ENCODE measurements at regions not wholly inside any gene's neighbourhood (a gene's known extent, or its start where the extent isn't known, plus 50 kb on each side); places are given as distances from the start of the nearest gene placed in this dataset.

- Histone ChIP-seq H3K9me3 (ENCODE audit: severe bottlenecking) (no peaks in the 10 kb centered on the region), H3K27ac (no peak overlapping the region), H3K4me3 (ENCODE audit: low read depth, low read length) (no peak overlapping the region), H3K27me3 (ENCODE audit: insufficient read depth, low read depth, severe bottlenecking) (no peaks in the 10 kb centered on the region), H3K36me3 (no peaks in the 10 kb centered on the region)
- no peak for DNase-seq
- TF ChIP-seq CTCF (IDR thresholded peaks at IDR 0.05; ENCODE audit: low read depth, low read length), result no peak
Observed at GRCh38 chr1:10901891-10902805, 105.7 kb upstream of the CASZ1 start.

GRCh38 chr1:10903421-10903820 lies 107.0 kb upstream of the CASZ1 start:
- H3K27ac ChIP-seq, result no peak overlapping the region
- no peak for TF ChIP-seq CTCF (IDR thresholded peaks at IDR 0.05; ENCODE audit: low read depth, low read length)
- H3K27me3 ChIP-seq (ENCODE audit: insufficient read depth, low read depth, severe bottlenecking), result no peaks in the 10 kb centered on the region
- no peaks in the 10 kb centered on the region for H3K9me3 ChIP-seq (ENCODE audit: severe bottlenecking)
- no peak overlapping the region for H3K4me3 ChIP-seq (ENCODE audit: low read depth, low read length)
- no peaks in the 10 kb centered on the region for H3K36me3 ChIP-seq
- no peak for DNase-seq

GRCh38 chr1:10903821-10904220 lies 107.4 kb upstream of the CASZ1 start:
- Histone ChIP-seq H3K27ac (no peak overlapping the region), H3K36me3 (no peaks in the 10 kb centered on the region), H3K27me3 (ENCODE audit: insufficient read depth, low read depth, severe bottlenecking) (no peaks in the 10 kb centered on the region), H3K4me3 (ENCODE audit: low read depth, low read length) (no peak overlapping the region), H3K9me3 (ENCODE audit: severe bottlenecking) (no peaks in the 10 kb centered on the region)
- DNase-seq, result no peak
- TF ChIP-seq CTCF (IDR thresholded peaks at IDR 0.05; ENCODE audit: low read depth, low read length), result no peak

GRCh38 chr1:10904396-10905358 lies 107.8 kb upstream of the TARDBP start:
- H3K36me3 ChIP-seq, result no peaks in the 10 kb centered on the region
- no peaks in the 10 kb centered on the region for H3K27me3 ChIP-seq (ENCODE audit: insufficient read depth, low read depth, severe bottlenecking)
- H3K27ac ChIP-seq, result no peak overlapping the region
- no peaks in the 10 kb centered on the region for H3K9me3 ChIP-seq (ENCODE audit: severe bottlenecking)
- H3K4me3 ChIP-seq (ENCODE audit: low read depth, low read length), result no peak overlapping the region
- TF ChIP-seq CTCF (IDR thresholded peaks at IDR 0.05; ENCODE audit: low read depth, low read length), result no peak
- DNase-seq, result no peak

GRCh38 chr1:10905841-10906655 lies 106.4 kb upstream of the TARDBP start:
- H3K27me3 ChIP-seq (ENCODE audit: insufficient read depth, low read depth, severe bottlenecking), result no peaks in the 10 kb centered on the region
- no peaks in the 10 kb centered on the region for H3K36me3 ChIP-seq
- H3K27ac ChIP-seq, result no peak overlapping the region
- no peaks in the 10 kb centered on the region for H3K9me3 ChIP-seq (ENCODE audit: severe bottlenecking)
- no peak for TF ChIP-seq CTCF (IDR thresholded peaks at IDR 0.05; ENCODE audit: low read depth, low read length)
- peak; percentile 33 for DNase-seq
- no peak overlapping the region for H3K4me3 ChIP-seq (ENCODE audit: low read depth, low read length)

Data from WERI-Rb-1 (cell line).